Right hindlimb (tissue), 1 donor: ENCODE measurements at regions not wholly inside any gene's neighbourhood (a gene's known extent, or its start where the extent isn't known, plus 50 kb on each side); places are given as distances from the start of the nearest gene placed in this dataset.
"Not testable (repeated sequence)": the region's sequence is repeated elsewhere in the genome, so short reads cannot be mapped to it uniquely, and the experiment has no call there.

ENCODE experiments used
- DNase-seq: peaks from one replicate; pipeline ENCODE4 v3.0.0-alpha.2; 2018

- no peak for DNase-seq
Measured at GRCh38 chr16:64287655-64288528, 834.0 kb downstream of the CDH11 start.

GRCh38 chr16:64282181-64282580 lies 839.7 kb downstream of the CDH11 start:
- DNase-seq, result no peak

DNA sequence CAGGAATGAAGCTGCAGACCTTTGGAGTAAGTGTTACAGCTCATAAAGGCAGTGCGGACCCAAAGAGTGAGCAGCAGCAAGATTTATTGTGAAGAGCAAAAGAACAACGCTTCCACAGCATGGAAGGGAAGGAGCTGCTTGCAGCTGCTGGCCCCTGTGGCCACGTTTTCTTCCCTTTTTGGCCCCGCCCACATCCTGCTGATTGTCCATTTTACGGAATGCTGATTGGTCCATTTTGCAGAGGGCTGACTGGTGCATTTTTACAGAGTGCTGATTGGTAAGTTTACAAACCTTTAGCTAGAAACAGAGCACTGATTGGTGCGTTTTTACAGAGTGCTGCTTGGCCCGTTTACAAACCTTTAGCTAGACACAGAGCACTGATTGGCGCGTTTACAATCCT lies 841.5 kb downstream of the CDH11 start:
- no peak for DNase-seq

DNA sequence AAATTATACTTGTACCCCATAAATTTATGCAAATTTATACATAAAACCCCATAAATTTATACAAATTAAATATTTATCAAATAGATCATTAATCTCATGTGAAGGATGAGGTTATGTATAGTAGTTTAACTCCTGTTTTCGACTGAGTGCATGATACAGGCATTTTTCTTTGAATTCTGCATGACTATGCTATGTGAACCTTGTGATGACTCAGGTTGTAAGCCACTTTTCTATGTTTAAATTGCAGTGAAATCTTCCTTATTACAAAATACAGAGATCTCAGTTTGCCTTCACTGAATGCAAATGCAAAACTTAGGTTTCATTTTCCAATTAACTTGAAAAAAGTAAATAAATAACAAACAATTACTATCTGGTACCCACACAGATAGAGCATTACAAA lies 843.7 kb downstream of the CDH11 start:
- no peak for DNase-seq

DNA sequence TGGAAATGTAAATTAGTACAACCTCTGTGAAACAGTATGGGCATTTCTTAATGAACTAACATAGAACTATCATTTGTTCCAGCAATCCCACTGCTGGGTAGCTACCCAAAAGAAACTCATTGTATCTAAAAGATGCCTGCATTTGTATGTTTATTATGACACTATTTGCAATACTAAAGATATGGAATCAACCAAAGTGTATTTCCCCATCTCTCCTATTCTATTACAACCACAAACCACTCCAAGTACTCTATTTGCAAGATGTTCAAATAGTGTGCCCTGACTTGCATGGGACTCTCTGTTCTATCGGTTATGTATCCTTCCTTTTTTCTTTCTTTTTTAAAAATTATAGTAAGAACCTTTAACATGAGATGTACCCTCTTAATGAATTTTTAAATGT lies 845.2 kb downstream of the CDH11 start:
- DNase-seq, result no peak

DNA sequence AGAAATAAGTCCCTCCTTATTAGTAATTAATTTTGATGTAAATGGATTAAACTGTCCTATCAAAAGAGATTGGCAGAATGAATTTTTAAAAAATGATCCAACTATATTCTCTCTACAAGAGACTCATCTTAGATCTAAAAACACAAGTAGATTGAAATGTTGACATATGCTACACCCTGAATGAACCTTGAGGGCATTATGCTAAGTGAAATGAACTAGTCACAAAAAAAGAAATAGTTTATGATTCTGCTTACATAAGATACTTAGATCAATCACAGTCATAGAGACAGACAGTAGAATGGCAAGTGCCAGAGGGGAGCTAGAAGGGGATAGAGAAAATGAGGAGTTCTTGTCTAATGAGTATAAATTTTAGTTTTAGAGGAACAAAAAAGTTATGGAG lies 849.8 kb downstream of the CDH11 start:
- DNase-seq, result no peak

GRCh38 chr16:64269756-64270155 lies 852.1 kb downstream of the CDH11 start:
- DNase-seq, result no peak

DNA sequence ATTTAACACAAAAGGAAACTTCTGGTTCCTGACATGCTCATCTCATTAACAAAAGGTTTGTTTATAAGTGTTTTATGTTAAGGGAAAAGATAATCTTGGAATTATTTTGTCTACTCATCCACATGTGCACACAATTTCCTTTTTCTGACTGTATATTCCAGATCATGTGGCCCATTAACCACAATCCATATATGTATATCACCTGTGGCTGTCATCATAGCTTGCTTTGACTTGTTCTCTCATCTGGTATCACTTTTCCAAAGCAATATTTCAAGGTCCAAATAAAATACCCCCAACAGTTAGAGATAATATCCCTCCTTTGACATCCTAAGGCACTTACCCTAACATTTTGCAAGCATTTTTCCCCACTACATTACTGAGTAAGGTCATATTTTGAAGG lies 856.1 kb downstream of the CDH11 start:
- DNase-seq, result no peak

DNA sequence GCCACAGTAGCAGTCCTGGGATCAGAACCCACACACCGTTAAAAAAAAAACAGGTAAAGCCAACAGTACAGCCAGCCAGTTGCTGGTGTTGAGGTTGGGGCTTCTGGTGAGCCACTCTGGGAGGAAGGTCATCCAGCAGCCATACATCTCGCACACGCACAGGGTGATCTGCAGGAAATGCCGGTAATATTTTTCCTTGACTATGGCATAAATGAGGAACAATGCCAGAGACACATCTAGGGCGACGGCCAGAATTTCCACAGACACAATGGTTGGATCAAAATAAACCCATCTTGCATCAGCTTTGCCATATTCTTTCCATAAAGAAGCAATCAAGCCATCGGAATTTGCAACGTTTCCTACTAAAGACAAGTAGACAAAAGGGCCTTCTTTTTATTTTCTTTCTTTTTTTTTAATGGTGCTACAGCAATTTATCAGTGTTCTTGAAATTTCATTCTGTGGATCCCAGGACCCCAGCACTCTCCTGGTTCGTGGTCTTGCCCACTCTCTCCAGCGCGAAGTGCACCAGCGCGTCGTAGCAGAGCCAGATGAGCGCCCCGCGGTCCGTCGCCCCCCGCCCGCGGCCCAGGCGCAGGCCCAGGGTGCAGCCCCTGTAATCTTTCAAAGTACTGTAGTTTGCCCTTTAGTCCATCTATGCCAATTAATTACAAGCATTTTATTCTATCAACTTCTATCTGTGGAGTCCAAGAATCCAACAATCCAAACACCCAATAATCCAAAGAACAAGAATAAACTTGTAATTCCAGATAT lies 861.0 kb downstream of the CDH11 start:
- DNase-seq, result not testable (repeated sequence)

DNA sequence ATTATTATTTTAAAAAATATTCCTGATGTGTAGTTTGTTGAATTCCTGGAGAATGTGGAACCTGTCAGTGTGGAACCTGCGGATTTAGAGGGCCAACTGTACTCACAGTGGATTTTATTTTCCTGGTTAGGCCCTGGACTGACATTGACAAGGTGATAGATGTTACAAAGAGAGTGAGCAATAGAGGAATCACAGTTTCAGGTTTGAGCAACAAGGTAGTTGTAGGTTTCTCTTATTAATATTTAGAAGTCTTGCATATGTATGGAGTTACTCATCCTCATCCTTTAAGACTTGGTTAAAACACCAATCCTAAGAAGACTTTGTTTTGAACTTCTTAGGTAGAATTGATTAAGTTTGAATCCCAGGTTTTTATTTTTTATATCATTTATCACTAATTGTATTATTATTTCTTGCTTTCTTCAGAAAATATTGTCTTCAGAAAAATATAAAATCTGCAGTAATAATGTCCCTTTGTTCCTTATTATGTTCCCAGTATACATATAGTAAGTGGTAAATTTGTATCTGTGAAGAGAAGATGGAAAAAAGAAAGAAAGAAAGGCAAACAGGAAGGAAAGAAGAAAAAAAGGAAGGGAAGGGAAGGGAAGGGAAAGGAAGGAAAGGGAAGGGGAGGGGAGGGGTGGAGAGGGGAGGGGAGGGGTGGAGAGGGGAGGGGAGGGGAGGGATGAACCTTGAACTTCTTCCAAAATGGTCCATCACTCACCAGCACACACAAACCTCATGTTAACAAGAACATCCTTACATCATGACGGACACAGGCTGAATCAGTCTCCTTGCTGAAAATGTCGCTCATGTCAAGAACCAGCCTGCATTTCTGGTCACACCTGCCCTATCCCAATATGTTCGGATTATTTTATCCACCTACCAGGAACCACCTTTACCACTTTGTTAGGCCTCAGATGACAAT lies 867.2 kb downstream of the CDH11 start:
- no peak for DNase-seq

DNA sequence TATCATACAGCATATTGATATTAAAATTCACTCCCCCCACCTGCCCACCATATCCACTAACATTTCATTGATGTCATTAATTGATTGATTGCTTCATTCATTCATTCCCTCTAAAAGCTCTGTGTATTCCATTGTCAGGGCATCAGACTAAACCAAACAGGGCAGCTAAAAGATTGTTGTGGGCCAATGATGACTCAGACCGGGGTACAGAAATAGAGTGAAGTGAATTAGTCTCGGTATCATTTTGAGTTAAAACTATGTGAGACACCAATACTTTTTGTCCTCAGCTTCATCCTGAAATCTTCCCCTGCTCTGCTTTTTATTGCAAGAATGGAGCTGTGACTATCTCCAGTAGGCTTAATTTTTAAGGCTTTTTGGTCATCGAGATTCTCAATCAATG lies 868.3 kb downstream of the CDH11 start:
- DNase-seq, result no peak

- no peak for DNase-seq
Measured at GRCh38 chr16:64253096-64253495, 868.8 kb downstream of the CDH11 start.

- DNase-seq, result no peak
Measured at GRCh38 chr16:64251742-64252141, 870.1 kb downstream of the CDH11 start.

DNA sequence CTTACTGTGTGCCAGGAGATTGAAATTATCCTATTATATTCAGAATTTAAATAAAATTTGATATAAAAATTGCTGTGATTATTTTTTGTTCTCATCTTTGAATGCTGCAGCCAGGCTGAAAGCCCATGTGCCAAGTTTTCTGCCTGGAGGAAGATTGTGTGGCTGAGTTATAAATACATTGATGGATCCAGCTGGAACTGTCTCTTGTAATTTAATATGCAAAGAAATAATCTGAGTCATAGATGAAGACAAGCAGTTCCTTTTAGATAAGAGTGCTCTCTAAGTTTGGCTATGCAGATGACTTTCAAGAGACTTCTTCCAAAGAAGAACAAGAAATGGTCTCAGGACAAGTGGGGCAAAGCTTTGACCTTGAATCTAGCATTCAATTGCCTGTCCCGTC lies 871.0 kb downstream of the CDH11 start:
- DNase-seq, result no peak

DNA sequence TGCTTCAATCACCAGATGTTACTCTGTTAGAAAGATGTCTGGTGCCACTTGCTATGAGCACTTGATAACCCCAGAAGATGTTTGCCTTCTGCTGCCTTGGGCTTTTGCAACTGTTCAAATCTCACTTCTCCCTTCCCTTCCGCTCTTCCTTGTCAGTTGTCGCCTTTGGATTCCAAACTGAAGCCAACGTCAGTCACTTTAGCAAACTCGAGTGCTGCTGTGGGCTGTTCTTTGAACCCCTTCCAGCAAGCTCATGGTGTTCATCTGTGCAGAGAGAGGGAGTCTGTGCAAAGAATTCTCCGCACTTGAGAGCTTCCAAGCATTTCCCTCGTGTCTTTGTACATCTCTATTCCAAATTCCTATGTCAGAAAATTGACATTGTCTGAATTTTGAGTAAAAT lies 879.4 kb downstream of the CDH11 start:
- DNase-seq, result no peak

DNA sequence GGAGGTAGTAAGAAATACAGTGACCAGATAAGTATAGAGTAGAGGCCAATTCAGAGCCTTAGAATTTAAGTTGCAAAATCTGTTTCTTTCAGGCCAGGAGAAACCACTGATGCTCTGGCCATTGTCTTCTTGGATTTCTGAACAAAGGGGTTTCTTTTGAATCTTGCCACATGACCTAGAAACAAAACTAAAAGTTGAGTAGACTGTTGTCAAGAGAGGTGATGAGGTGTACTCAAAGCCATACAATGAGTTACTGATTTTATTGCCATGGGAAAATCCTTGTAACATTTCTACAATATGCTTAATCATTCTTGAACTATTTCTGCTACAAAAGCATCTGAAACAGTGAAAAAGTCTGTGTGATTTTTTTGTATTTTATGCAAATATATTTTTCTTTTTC lies 881.3 kb downstream of the CDH11 start:
- DNase-seq, result no peak

DNA sequence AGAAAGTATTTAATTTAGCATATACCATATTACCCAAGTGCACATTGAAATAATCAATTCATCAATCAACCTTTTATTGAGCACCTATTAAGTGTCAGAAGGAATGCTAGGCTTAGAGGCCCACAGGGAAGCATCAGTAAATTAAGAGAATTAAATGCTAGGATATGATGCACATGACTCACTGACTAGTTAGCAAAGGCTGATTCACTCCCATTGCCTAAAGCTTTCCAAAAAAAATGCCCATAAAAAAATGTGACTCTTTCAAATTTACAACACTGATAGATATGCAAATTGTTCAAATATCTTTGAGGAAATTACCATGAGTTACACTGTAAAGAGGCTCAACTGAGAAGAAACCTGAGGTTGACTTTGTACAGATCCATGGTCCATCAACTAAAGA lies 883.3 kb downstream of the CDH11 start:
- no peak for DNase-seq

DNA sequence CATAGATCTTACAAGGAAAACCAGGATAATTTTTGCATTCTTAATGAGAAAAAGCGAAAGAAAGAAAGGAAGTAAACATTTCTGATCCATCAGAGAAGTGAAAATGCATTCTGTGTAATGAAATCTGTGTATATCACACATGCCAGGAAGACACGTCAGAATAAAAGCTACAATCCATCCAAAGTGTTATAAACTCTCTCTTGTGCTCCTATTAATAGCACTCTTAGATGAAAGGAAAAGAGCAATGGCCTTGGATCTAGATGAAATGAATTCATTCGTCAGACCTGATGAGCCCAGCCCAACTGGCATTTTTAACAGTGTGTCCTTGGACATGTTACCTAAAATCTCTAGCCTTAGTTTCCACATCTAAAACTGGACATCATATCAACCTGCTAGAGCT lies 885.5 kb downstream of the CDH11 start:
- no peak for DNase-seq

DNA sequence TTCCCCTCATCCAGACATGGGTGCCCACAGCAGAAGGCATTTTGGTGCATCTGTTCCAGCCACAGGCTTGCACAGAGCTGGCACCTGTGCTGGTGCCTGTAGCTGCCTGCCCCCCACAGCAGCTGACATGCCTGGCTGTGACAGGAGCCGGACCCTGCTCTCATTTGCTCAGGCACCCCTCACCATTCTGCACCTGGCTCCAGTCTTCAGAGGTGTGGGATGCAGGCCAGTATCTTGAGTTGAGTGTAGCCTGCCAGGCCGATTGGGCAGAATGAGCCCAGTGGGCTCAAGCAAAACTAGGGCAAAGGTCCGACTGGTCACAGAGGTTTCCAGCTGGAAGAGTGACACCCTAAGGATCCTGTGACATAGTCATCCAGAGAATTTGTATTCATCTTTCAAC lies 887.7 kb downstream of the CDH11 start:
- DNase-seq, result peak; percentile 40

DNA sequence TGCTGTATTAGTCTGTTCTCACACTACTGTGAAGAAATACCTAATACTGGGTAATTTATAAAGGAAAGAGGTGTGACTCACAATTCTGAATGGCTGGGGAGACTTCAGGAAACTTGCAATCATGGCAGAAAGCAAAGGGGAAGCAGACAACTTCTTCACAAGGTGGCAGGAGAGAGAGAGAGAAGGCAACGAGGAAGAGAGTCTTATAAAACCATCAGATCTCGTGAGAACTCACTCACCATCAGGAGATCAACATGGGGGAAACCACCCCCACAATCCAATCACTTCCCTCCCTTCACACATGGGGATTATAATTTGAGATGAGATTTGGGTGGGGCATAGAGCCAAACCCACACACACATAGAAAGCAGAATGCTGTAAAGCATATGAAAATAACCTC lies 896.2 kb downstream of the CDH11 start:
- no peak for DNase-seq

DNA sequence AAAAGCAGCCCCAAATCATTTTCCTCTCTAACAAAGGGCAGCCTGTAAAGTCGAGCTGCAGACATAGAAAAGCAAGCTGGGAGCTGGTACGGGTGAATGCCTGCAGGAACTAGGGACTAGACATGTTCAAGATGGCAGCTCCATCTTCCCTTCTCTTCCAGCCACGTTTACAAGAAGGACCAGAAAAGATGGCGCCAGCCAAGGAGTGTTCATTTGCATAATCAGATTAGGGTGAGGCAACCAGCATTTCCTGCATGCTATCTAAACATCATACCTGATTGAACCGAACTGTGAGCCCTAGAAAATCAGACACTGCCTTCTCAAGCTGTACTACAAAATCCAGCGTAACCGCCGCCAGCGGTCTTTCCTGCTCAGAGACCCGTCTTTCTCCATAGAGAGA lies 896.8 kb downstream of the CDH11 start:
- DNase-seq, result no peak

DNA sequence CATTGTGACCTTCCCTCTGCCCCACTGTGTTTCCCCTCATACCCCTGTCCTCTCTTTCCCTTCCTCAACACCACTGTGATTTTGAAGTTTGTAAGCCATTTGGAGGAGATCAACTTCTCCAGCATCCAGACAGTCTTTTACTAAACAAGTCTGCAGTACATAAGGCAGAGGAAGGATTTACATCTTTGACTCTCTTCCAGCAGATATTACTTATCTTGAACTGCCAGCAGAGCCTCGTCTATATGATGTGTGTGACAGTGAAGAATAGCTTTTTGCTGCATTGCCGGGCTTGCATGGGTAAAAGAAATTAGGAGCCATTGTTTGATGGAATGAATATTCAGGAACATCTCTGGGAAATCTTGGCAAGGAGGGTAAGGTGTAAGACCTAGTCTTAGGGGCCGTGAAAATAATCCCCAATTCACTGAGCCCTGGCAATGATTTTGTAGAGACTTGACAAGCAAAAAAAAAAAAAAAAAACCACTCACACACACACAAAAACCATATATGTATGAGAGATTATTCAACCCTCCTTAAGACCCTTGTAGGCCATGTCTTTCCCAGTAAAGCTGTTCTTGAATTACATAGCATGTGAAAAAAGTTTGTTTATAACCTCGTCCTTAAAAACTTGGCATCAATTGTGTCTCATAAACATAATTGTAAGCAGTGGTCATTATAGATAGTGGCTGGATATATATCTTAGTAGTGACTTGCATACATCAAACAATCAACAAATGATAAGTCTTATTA lies 903.9 kb downstream of the CDH11 start:
- DNase-seq, result no peak

DNA sequence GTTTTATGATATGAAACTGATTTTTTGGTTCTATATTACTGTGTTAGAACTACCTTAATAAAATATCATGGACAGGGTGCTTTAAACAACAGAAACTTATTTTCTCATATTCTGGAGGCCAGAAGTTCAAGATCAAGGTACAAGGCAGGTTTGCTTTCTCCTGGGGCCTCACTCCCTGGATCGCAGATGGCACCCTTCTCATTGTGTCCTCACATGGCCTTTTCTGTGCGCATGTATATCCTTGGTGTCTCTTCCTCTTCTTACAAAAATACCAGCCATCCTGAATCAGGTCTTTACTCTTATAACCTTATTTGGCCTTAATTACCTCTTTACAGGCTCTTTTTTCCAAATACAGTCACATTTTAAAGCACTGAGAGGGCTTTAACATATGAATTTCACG lies 906.1 kb downstream of the CDH11 start:
- no peak for DNase-seq
